KMS-11 (cell line): ENCODE measurements at regions not wholly inside any gene's neighbourhood (a gene's known extent, or its start where the extent isn't known, plus 50 kb on each side); places are given as distances from the start of the nearest gene placed in this dataset.

ENCODE experiments used
- H2AFZ ChIP-seq: fragments of 200-600 bp; sonication (generic); 2 replicates; pipeline ENCODE4 v1.6.1; 2016; ENCODE audit warnings: antibody characterized with exemption, mixed run types, low read depth
- H3K27ac ChIP-seq: fragments of 200-600 bp; sonication (generic); 2 replicates; pipeline ENCODE4 v1.6.1; 2016; ENCODE audit warnings: mild to moderate bottlenecking, mixed run types
- H3K27me3 ChIP-seq: fragments of 200-600 bp; sonication (generic); 2 replicates; pipeline ENCODE4 v1.6.1; 2017; ENCODE audit warnings: mild to moderate bottlenecking, low read depth, mixed run types, moderate library complexity; ENCODE audit not compliant: insufficient read depth
- H3K36me3 ChIP-seq: fragments of 200-600 bp; sonication (generic); 2 replicates; pipeline ENCODE4 v1.6.1; 2017; ENCODE audit warnings: mild to moderate bottlenecking, mixed run types; ENCODE audit not compliant: insufficient read depth
- H3K4me1 ChIP-seq: fragments of 200-600 bp; sonication (generic); 2 replicates; pipeline ENCODE4 v1.6.1; 2016; ENCODE audit warnings: mild to moderate bottlenecking, low read depth, mixed run types; ENCODE audit not compliant: poor library complexity, severe bottlenecking
- H3K4me2 ChIP-seq: fragments of 200-600 bp; sonication (generic); 2 replicates; pipeline ENCODE4 v1.7.0; 2016; ENCODE audit warnings: mild to moderate bottlenecking, mixed run types
- H3K4me3 ChIP-seq: fragments of 200-600 bp; sonication (generic); IDR thresholded peaks from 2 replicates; pipeline ENCODE4 v1.6.1; 2017; ENCODE audit warnings: low read depth, low read length, mixed read lengths; ENCODE audit not compliant: insufficient read depth
- H3K79me2 ChIP-seq: fragments of 200-600 bp; sonication (generic); 2 replicates; pipeline ENCODE4 v1.6.1; 2016; ENCODE audit warnings: low read depth, mixed run types; ENCODE audit not compliant: insufficient read depth
- H3K9ac ChIP-seq: fragments of 200-600 bp; sonication (generic); 2 replicates; pipeline ENCODE4 v1.6.1; 2016; ENCODE audit warnings: mild to moderate bottlenecking, mixed run types
- H4K20me1 ChIP-seq: fragments of 200-600 bp; sonication (generic); 2 replicates; pipeline ENCODE4 v1.6.1; 2016; ENCODE audit warnings: mild to moderate bottlenecking, mixed run types; ENCODE audit not compliant: insufficient read depth
- TF ChIP-seq, protein P1 (sequence below): fragments of 200-600 bp; sonication (generic); conservative IDR thresholded peaks from 2 replicates; pipeline ENCODE4 v1.6.1; 2017; ENCODE audit warnings: low read depth, mild to moderate bottlenecking, antibody characterized with exemption, low read length, moderate library complexity, mixed read lengths

GRCh38 chr4:160864253-160864652 lies 1299.5 kb downstream of the FSTL5 start:
- no peaks in the 10 kb centered on the region for H3K79me2 ChIP-seq
- H3K9ac ChIP-seq, result no peak overlapping the region
- no peak overlapping the region for H3K4me2 ChIP-seq
- H3K36me3 ChIP-seq, result no peaks in the 10 kb centered on the region; the same call in 1 of the 2 replicates
- no peak overlapping the region for H2AFZ ChIP-seq
- H3K27me3 ChIP-seq, result no peaks in the 10 kb centered on the region
- no peaks in the 10 kb centered on the region for H4K20me1 ChIP-seq
- TF ChIP-seq, protein P1, sequence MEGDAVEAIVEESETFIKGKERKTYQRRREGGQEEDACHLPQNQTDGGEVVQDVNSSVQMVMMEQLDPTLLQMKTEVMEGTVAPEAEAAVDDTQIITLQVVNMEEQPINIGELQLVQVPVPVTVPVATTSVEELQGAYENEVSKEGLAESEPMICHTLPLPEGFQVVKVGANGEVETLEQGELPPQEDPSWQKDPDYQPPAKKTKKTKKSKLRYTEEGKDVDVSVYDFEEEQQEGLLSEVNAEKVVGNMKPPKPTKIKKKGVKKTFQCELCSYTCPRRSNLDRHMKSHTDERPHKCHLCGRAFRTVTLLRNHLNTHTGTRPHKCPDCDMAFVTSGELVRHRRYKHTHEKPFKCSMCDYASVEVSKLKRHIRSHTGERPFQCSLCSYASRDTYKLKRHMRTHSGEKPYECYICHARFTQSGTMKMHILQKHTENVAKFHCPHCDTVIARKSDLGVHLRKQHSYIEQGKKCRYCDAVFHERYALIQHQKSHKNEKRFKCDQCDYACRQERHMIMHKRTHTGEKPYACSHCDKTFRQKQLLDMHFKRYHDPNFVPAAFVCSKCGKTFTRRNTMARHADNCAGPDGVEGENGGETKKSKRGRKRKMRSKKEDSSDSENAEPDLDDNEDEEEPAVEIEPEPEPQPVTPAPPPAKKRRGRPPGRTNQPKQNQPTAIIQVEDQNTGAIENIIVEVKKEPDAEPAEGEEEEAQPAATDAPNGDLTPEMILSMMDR, result no peak
- no peaks in the 10 kb centered on the region for H3K4me1 ChIP-seq
- no peak overlapping the region for H3K27ac ChIP-seq
- no peak overlapping the region for H3K4me3 ChIP-seq

GRCh38 chr4:160869899-160870298 lies 1293.9 kb downstream of the FSTL5 start:
- H4K20me1 ChIP-seq, result no peaks in the 10 kb centered on the region
- H3K4me3 ChIP-seq, result no peak overlapping the region
- H3K36me3 ChIP-seq, result no peaks in the 10 kb centered on the region; the same call in 1 of the 2 replicates
- H3K79me2 ChIP-seq, result no peaks in the 10 kb centered on the region
- no peak overlapping the region for H3K9ac ChIP-seq
- TF ChIP-seq, protein P1, result no peak
- no peak overlapping the region for H2AFZ ChIP-seq
- H3K4me2 ChIP-seq, result no peak overlapping the region
- H3K4me1 ChIP-seq, result no peaks in the 10 kb centered on the region
- no peaks in the 10 kb centered on the region for H3K27me3 ChIP-seq
- H3K27ac ChIP-seq, result no peak overlapping the region

DNA sequence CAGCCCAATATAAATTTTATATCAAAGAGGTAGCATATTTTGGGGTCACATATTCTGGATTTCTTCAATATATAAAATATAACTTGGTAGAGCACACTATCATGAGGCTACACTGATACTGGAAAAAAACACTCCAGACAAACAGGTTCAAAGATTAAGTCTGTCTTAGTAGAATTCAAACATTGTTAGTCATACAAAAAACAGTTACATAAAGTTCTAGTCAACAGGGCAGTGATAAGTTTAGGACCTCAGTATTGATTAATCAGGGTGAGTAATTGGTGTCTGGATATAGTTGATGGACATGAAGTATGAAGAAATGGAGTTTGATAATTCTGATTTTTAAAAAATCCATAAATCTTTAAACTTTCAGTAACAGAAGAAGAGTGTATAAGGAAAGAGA lies 1291.3 kb downstream of the FSTL5 start:
- H4K20me1 ChIP-seq, result no peaks in the 10 kb centered on the region
- no peaks in the 10 kb centered on the region for H3K27me3 ChIP-seq
- no peak overlapping the region for H3K4me2 ChIP-seq
- no peak overlapping the region for H3K27ac ChIP-seq
- no peak overlapping the region for H3K4me3 ChIP-seq
- no peak overlapping the region for H3K9ac ChIP-seq
- no peaks in the 10 kb centered on the region for H3K79me2 ChIP-seq
- no peaks in the 10 kb centered on the region for H3K36me3 ChIP-seq
- no peak overlapping the region for H2AFZ ChIP-seq
- H3K4me1 ChIP-seq, result no peaks in the 10 kb centered on the region
- TF ChIP-seq, protein P1, result no peak

GRCh38 chr4:160877087-160877790 lies 1286.6 kb downstream of the FSTL5 start:
- Histone ChIP-seq H3K4me1 (peaks cover 4% of the 10 kb centered on the region), H3K79me2 (no peaks in the 10 kb centered on the region), H4K20me1 (no peaks in the 10 kb centered on the region), H2AFZ (no peak overlapping the region), H3K36me3 (no peaks in the 10 kb centered on the region), H3K4me3 (no peak overlapping the region), H3K4me2 (no peak overlapping the region), H3K9ac (no peak overlapping the region), H3K27ac (no peak overlapping the region), H3K27me3 (no peaks in the 10 kb centered on the region)
- TF ChIP-seq, protein P1, result no peak
